Heart left ventricle (tissue), 16 donors: ENCODE measurements at regions not wholly inside any gene's neighbourhood (a gene's known extent, or its start where the extent isn't known, plus 50 kb on each side); places are given as distances from the start of the nearest gene placed in this dataset.

Source experiments
- ATAC-seq, 4 donors: fragments of 200-7000 bp; cut with Tn5 transposase; one replicate each; pipeline ENCODE4 v1.9.1; 2020 to 2022; ENCODE audit warnings: moderate library complexity in 4 of 4, mild to moderate bottlenecking in 3 of 4, moderate number of reproducible peaks in 1 of 4
- DNase-seq, 5 donors: peaks; one replicate each; pipeline ENCODE4 v3.0.0-alpha.2; 2020
- H3K27ac ChIP-seq, 12 donors: fragments of 200-600 bp; sonication (generic) in 4 of 12; one replicate each; pipeline versions ENCODE4 v1.5.0 to v1.8.0; 2016 to 2022; ENCODE audit warnings: mild to moderate bottlenecking in 2 of 12
- H3K27me3 ChIP-seq, 9 donors: fragments of 200-600 bp; sonication (generic) in 2 of 9; one replicate each; pipeline versions ENCODE4 v1.5.1 to v1.8.0; 2016 to 2022; ENCODE audit warnings: mild to moderate bottlenecking in 3 of 9
- H3K36me3 ChIP-seq, 9 donors: fragments of 200-600 bp; sonication (generic) in 2 of 9; one replicate each; pipeline versions ENCODE4 v1.5.0 to v1.8.0; 2018 to 2022; ENCODE audit warnings: mild to moderate bottlenecking in 2 of 9
- H3K4me1 ChIP-seq, 12 donors: fragments of 200-600 bp; sonication (generic) in 4 of 12; one replicate each; pipeline versions ENCODE4 v1.5.0 to v1.8.0; 2016 to 2022; ENCODE audit warnings: mild to moderate bottlenecking in 3 of 12
- H3K4me3 ChIP-seq, 12 donors: fragments of 200-600 bp; sonication (generic) in 4 of 12; one replicate each; pipeline versions ENCODE4 v1.5.0 to v1.8.0; 2017 to 2022; ENCODE audit warnings: mild to moderate bottlenecking in 9 of 12, moderate library complexity in 4 of 12
- H3K9me3 ChIP-seq, 12 donors: fragments of 200-600 bp; sonication (generic) in 4 of 12; one replicate each; pipeline versions ENCODE4 v1.5.0 to v1.8.0; 2016 to 2022; ENCODE audit warnings: mild to moderate bottlenecking in 1 of 12
- POLR2A ChIP-seq, 2 donors: fragments of 450-650 bp; IDR thresholded peaks; one replicate each; pipeline ENCODE4 v1.6.1; 2017; ENCODE audit warnings: antibody characterized with exemption in 2 of 2, mild to moderate bottlenecking in 2 of 2, moderate library complexity in 2 of 2
- WGBS, 4 donors: extraction: QIAGEN DNeasy Blood & Tissue Kit in 2 of 4; methylation state at CpG; one replicate each; pipeline versions ENCODE4 v1.1.5 to v1.1.7; 2013 to 2018; 5-methylcytosine and 5-hydroxymethylcytosine counted together
- intact Hi-C, 10 donors: fragments of 100-400 bp; cut with DNase I; formaldehyde crosslinking; loops; one replicate each; pipeline versions ENCODE4 v1.11.1 to v1.14.2; 2022
- TF ChIP-seq, protein P1 (sequence below), 12 donors: fragments of 200-600 bp; sonication (generic) in 4 of 12; IDR thresholded peaks; one replicate each; pipeline versions ENCODE4 v1.5.0 to v1.8.0; 2018 to 2022; ENCODE audit warnings: antibody characterized with exemption in 12 of 12, mild to moderate bottlenecking in 5 of 12
- donor health status: ischemic (EF 13 %, LVEDD 7.1; RV severe dilation, severe dysfunction).
- donor health status: healthy with polysubstance abuse.
- donor health status: DM: no; HTN: yes; CAD: no.
- donor health status: DM: no; HTN: no; CAD: no.
- donor health status: ischemic (EF 25% LVEDD 6.9; RV normal size, moderate dysfunction).
- donor health status: ischemic (EF 25% LVEDD 5.7; RV mildly dilated, moderate dysfunction).
- donor health status: healthy.
- donor health status: DM: yes; HTN: yes; CAD: no.
- donor health status: ischemic (EF 35%, LVEDD 5.7; RV mildly dilated, moderate dysfunction).
- donor health status: nonischemic (EF 11% LVEDD 7.7; RV severe dilation, severe dysfunction).
- donor health status: DM: yes; HTN: yes; CAD: no.
- donor health status: PGD.
- donor health status: ischemic (EF 29% LVEDD 5.4; RV normal size, mild dysfunction).
- donor health status: nonischemic (EF 23%, LVEDD 6.1; RV moderate dilation, normal function).

- WGBS, 4 donors, result 71 to 80% (median 78%) methylated on average over 6 of the region's 6 CpGs
- Histone ChIP-seq H3K27me3 (no peaks in the 10 kb centered on the region), H3K4me3 (no peak overlapping the region), H3K9me3 (peaks cover 0 to 3% (median 0%) of the 10 kb centered on the region in 12 donors), H3K27ac (no peak overlapping the region), H3K4me1 (no peaks in the 10 kb centered on the region), H3K36me3 (no peaks in the 10 kb centered on the region)
- ATAC-seq (no peak), DNase-seq (no peak)
- TF ChIP-seq, protein P1, sequence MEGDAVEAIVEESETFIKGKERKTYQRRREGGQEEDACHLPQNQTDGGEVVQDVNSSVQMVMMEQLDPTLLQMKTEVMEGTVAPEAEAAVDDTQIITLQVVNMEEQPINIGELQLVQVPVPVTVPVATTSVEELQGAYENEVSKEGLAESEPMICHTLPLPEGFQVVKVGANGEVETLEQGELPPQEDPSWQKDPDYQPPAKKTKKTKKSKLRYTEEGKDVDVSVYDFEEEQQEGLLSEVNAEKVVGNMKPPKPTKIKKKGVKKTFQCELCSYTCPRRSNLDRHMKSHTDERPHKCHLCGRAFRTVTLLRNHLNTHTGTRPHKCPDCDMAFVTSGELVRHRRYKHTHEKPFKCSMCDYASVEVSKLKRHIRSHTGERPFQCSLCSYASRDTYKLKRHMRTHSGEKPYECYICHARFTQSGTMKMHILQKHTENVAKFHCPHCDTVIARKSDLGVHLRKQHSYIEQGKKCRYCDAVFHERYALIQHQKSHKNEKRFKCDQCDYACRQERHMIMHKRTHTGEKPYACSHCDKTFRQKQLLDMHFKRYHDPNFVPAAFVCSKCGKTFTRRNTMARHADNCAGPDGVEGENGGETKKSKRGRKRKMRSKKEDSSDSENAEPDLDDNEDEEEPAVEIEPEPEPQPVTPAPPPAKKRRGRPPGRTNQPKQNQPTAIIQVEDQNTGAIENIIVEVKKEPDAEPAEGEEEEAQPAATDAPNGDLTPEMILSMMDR (IDR thresholded peaks at IDR 0.05), result no peak
- TF ChIP-seq POLR2A (IDR thresholded peaks at IDR 0.05), result no peak
- intact Hi-C loops, result no loop called here
Observed at GRCh38 chr6:63410435-63411426, 90.9 kb upstream of the LGSN start.

DNA sequence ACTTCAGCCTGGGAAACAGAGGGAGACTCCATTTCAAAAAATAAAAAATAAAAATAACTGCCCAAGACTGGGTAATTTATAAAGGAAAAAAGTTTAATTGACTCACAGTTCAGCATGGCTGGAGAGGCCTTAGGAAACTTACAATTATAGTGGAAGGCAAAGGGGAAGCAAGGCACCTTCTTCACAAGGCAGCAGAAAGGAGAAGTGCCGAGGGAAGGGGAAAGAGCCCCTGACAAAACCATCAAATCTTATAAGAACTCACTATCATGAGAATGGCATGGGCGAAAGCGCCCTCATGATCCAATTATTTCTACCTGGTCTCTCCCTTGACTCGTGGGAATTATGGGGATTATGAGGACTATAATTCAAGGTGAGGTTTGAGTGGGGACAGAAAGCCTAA lies 95.5 kb upstream of the LGSN start:
- 83 to 90% (median 87%) methylated on average over 4 of the region's 4 CpGs for WGBS, 4 donors

GRCh38 chr6:63418741-63419140 lies 99.0 kb upstream of the LGSN start:
- Histone ChIP-seq H3K27ac (no peak overlapping the region), H3K4me1 (no peaks in the 10 kb centered on the region), H3K36me3 (no peaks in the 10 kb centered on the region), H3K4me3 (no peak overlapping the region), H3K27me3 (no peaks in the 10 kb centered on the region), H3K9me3 (peaks cover 0 to 24% (median 0%) of the 10 kb centered on the region in 12 donors)
- 41 to 67% (median 48%) methylated on average over 1 of the region's 1 CpG for WGBS, 4 donors
- TF ChIP-seq POLR2A (IDR thresholded peaks at IDR 0.05), result no peak
- TF ChIP-seq, protein P1 (IDR thresholded peaks at IDR 0.05), result no peak
- intact Hi-C loops, result no loop called here
- DNase-seq (no peak), ATAC-seq (peak in 1 of 4 donors; percentile 55)

More for the DNA sequence above, 95.5 kb upstream of the LGSN start:
- Histone ChIP-seq H3K27me3 (no peaks in the 10 kb centered on the region), H3K27ac (no peak overlapping the region), H3K9me3 (peaks cover 0 to under 1% (median 0%) of the 10 kb centered on the region in 12 donors), H3K4me3 (no peak overlapping the region), H3K4me1 (no peaks in the 10 kb centered on the region), H3K36me3 (no peaks in the 10 kb centered on the region)
- no peak for ATAC-seq
- no peak for DNase-seq
- TF ChIP-seq, protein P1 (IDR thresholded peaks at IDR 0.05), result no peak
- no peak for TF ChIP-seq POLR2A (IDR thresholded peaks at IDR 0.05)
- intact Hi-C loops, result no loop called here

DNA sequence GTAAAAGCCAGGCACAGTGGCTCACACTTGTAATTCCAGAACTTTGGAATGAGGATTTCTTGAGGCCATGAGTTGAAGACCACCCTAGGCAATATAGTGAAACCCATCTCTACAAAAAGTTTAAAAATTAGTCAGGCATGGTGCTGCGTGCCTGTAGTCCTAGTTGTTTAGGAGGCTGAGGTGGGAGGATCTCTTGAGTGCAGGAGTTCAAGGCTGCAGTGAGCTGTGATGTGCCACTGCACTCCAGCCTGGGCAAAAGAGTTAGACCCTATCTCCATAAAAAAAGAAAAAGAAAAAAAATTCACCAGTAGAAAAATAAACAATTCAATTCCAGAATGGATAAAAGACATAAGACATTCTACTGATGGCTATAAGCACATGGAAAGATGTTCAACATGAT lies 104.9 kb upstream of the LGSN start:
- H3K27ac ChIP-seq, result no peak overlapping the region
- no peaks in the 10 kb centered on the region for H3K36me3 ChIP-seq
- 66 to 81% (median 70%) methylated on average over 1 of the region's 1 CpG for WGBS, 4 donors
- no peaks in the 10 kb centered on the region for H3K4me1 ChIP-seq
- no peak overlapping the region for H3K4me3 ChIP-seq
- no peak for DNase-seq
- intact Hi-C loops, result no loop called here
- TF ChIP-seq POLR2A (IDR thresholded peaks at IDR 0.05), result no peak
- TF ChIP-seq, protein P1 (IDR thresholded peaks at IDR 0.05), result no peak
- ATAC-seq, result no peak
- peaks cover 0 to 24% (median 0%) of the 10 kb centered on the region in 12 donors for H3K9me3 ChIP-seq
- H3K27me3 ChIP-seq, result no peaks in the 10 kb centered on the region
